GM21723 (cell line): ENCODE measurements at regions not wholly inside any gene's neighbourhood (a gene's known extent, or its start where the extent isn't known, plus 50 kb on each side); places are given as distances from the start of the nearest gene placed in this dataset.

ENCODE experiments used
- ATAC-seq: cut with Tn5 transposase; IDR thresholded peaks from one replicate; pipeline ENCODE4 v1.9.1; 2021; ENCODE audit warnings: mild to moderate bottlenecking, moderate library complexity; ENCODE audit not compliant: unreplicated experiment

- no peak for ATAC-seq
These were observed 52.5 kb upstream of the CCN2 start for GRCh38 chr6:132003516-132004178.
